ENCODE measurements at regions not wholly inside any gene's neighbourhood (a gene's known extent, or its start where the extent isn't known, plus 50 kb on each side); places are given as distances from the start of the nearest gene placed in this dataset.
"Not testable (repeated sequence)": the region's sequence is repeated elsewhere in the genome, so short reads cannot be mapped to it uniquely, and the experiment has no call there.

DNA sequence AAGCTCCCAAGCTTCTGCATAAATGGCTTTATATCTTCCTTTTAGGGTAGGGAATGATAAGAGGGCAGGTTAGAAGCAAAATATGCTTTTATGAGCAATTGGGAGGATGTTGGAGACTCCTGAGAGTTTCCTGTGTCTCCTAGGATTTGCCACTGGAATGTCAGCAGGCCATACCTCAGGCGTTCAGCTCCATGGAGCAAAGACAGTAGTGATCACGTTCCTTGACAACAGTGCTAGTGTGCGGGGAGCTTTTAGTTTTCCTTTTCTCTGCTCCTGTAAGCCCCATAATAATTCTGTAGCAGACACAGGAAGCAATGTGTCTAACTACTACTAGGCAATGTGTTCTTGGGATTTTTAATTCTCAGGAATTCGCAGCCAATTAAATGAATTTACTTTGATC lies 113.6 kb downstream of the SRGAP2 start:
- not testable (repeated sequence) for H3K27me3 ChIP-seq (ENCODE audit: control insufficient read depth in 1 of 2, insufficient read depth in 2 of 2, low read length in 2 of 2); H3K36me3 ChIP-seq (ENCODE audit: insufficient read depth, low read length)

DNA sequence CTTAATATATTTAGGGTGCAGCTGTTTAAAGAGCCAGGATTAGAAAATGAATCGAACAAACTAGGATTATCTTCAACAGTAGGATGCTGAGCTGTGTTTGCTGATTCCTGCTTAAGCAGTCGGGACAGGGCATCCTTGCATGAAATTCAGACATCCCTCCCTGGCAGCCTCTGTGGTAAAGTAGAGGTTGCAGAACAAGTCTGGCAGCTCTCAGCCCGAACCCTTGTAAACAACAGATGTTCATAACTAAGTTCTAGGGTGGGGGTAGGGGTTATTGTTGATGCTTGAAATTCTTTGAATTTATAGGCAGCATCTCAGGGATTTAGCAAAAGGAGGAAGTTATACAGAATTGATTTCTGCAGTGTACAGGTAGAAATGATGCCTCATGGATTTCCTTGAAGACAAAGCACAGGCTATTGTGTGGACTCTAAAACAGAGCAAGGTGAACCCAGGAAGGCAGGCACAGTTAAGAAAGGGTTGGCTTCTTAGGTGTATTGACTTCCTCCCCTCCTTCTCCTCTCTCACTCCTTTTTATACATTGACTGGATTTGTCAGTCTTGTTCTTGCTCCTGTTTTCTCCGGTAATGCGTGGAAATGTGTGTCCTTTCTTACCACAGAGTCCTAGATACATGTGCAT lies 114.7 kb downstream of the SRGAP2 start:
- not testable (repeated sequence) for H3K9ac ChIP-seq (ENCODE audit: low read length); H3K36me3 ChIP-seq (ENCODE audit: insufficient read depth, low read length); H3K4me1 ChIP-seq (ENCODE audit: insufficient read depth, low read length); H3K9me3 ChIP-seq (ENCODE audit: low read length); H3K27me3 ChIP-seq (ENCODE audit: control insufficient read depth in 1 of 2, insufficient read depth in 2 of 2, low read length in 2 of 2); H3K27ac ChIP-seq (ENCODE audit: low read depth, low read length); H3K4me3 ChIP-seq (ENCODE audit: low read depth in 1 of 2, low read length in 2 of 2)

More for the DNA sequence above, 113.6 kb downstream of the SRGAP2 start:
- not testable (repeated sequence) for H3K4me1 ChIP-seq (ENCODE audit: insufficient read depth, low read length); H3K9ac ChIP-seq (ENCODE audit: low read length); H3K27ac ChIP-seq (ENCODE audit: low read depth, low read length); H3K9me3 ChIP-seq (ENCODE audit: low read length); H3K4me3 ChIP-seq (ENCODE audit: low read depth in 1 of 2, low read length in 2 of 2)

- H3K36me3 ChIP-seq (ENCODE audit: insufficient read depth, low read length); H3K4me1 ChIP-seq (ENCODE audit: insufficient read depth, low read length); H3K27me3 ChIP-seq (ENCODE audit: control insufficient read depth in 1 of 2, insufficient read depth in 2 of 2, low read length in 2 of 2); H3K9ac ChIP-seq (ENCODE audit: low read length); H3K4me3 ChIP-seq (ENCODE audit: low read depth in 1 of 2, low read length in 2 of 2); H3K27ac ChIP-seq (ENCODE audit: low read depth, low read length); H3K9me3 ChIP-seq (ENCODE audit: low read length): not testable (repeated sequence)
Measured at GRCh38 chr1:206320227-206320626, 116.9 kb downstream of the SRGAP2 start.

- not testable (repeated sequence) for H3K4me1 ChIP-seq (ENCODE audit: insufficient read depth, low read length); H3K36me3 ChIP-seq (ENCODE audit: insufficient read depth, low read length); H3K9ac ChIP-seq (ENCODE audit: low read length); H3K27me3 ChIP-seq (ENCODE audit: control insufficient read depth in 1 of 2, insufficient read depth in 2 of 2, low read length in 2 of 2); H3K9me3 ChIP-seq (ENCODE audit: low read length); H3K27ac ChIP-seq (ENCODE audit: low read depth, low read length); H3K4me3 ChIP-seq (ENCODE audit: low read depth in 1 of 2, low read length in 2 of 2)
Measured at GRCh38 chr1:206326159-206326939, 123.0 kb downstream of the SRGAP2 start.

GRCh38 chr1:206331597-206331996 lies 128.3 kb downstream of the SRGAP2 start:
- not testable (repeated sequence) for H3K4me3 ChIP-seq (ENCODE audit: low read depth in 1 of 2, low read length in 2 of 2); H3K9me3 ChIP-seq (ENCODE audit: low read length); H3K4me1 ChIP-seq (ENCODE audit: insufficient read depth, low read length); H3K27ac ChIP-seq (ENCODE audit: low read depth, low read length); H3K9ac ChIP-seq (ENCODE audit: low read length); H3K27me3 ChIP-seq (ENCODE audit: control insufficient read depth in 1 of 2, insufficient read depth in 2 of 2, low read length in 2 of 2); H3K36me3 ChIP-seq (ENCODE audit: insufficient read depth, low read length)

- H3K9me3 ChIP-seq (ENCODE audit: low read length); H3K4me3 ChIP-seq (ENCODE audit: low read depth in 1 of 2, low read length in 2 of 2); H3K27ac ChIP-seq (ENCODE audit: low read depth, low read length); H3K4me1 ChIP-seq (ENCODE audit: insufficient read depth, low read length); H3K27me3 ChIP-seq (ENCODE audit: control insufficient read depth in 1 of 2, insufficient read depth in 2 of 2, low read length in 2 of 2); H3K9ac ChIP-seq (ENCODE audit: low read length); H3K36me3 ChIP-seq (ENCODE audit: insufficient read depth, low read length): not testable (repeated sequence)
Measured at GRCh38 chr1:206333316-206333715, 130.0 kb downstream of the SRGAP2 start.

GRCh38 chr1:206333897-206334296 lies 130.6 kb downstream of the SRGAP2 start:
- not testable (repeated sequence) for H3K4me1 ChIP-seq (ENCODE audit: insufficient read depth, low read length)

DNA sequence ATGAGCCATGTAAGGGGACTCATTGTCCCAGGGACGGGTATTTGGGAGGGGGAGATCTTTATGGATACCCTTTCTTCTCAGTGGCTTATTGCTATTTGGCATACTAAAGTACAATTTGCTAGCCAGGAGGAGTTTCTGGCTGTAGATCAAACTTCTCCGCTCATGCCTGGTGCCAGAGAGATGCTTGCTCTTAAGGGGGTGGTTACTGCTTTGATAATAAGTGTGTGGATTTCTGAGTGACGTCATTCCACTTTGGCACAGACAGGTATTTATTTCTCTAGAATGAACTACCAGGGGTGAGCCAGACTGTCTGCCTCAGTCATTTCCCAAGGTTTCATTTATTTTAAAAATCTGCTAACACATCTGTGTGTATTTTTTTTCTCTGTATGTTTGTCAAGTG lies 131.1 kb downstream of the SRGAP2 start:
- H3K9ac ChIP-seq (ENCODE audit: low read length); H3K27ac ChIP-seq (ENCODE audit: low read depth, low read length); H3K9me3 ChIP-seq (ENCODE audit: low read length); H3K4me3 ChIP-seq (ENCODE audit: low read depth in 1 of 2, low read length in 2 of 2); H3K36me3 ChIP-seq (ENCODE audit: insufficient read depth, low read length); H3K4me1 ChIP-seq (ENCODE audit: insufficient read depth, low read length); H3K27me3 ChIP-seq (ENCODE audit: control insufficient read depth in 1 of 2, insufficient read depth in 2 of 2, low read length in 2 of 2): not testable (repeated sequence)

More at GRCh38 chr1:206333897-206334296, 130.6 kb downstream of the SRGAP2 start:
- H3K36me3 ChIP-seq (ENCODE audit: insufficient read depth, low read length); H3K4me3 ChIP-seq (ENCODE audit: low read depth in 1 of 2, low read length in 2 of 2); H3K27ac ChIP-seq (ENCODE audit: low read depth, low read length); H3K9ac ChIP-seq (ENCODE audit: low read length); H3K27me3 ChIP-seq (ENCODE audit: control insufficient read depth in 1 of 2, insufficient read depth in 2 of 2, low read length in 2 of 2); H3K9me3 ChIP-seq (ENCODE audit: low read length): not testable (repeated sequence)

DNA sequence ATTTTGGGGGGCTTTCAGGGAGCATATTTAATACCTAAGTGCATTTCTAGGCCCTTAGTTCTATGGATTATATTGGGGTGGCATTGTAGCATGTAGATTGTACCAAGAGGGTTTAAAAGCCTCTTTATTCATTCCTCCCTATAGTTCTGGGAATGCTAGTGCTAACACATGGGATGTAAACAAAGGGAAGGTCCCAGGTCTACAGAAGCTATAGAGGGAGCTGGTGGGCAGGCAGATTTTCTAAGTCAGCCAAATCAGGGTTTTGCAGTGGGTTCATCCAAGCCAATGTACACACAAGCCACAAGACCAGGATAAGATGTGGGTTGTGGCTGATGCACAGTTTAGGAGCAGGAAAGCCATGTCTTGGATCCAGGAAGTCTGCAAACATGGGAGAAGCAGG lies 131.8 kb downstream of the SRGAP2 start:
- not testable (repeated sequence) for H3K9ac ChIP-seq (ENCODE audit: low read length); H3K9me3 ChIP-seq (ENCODE audit: low read length); H3K36me3 ChIP-seq (ENCODE audit: insufficient read depth, low read length); H3K4me1 ChIP-seq (ENCODE audit: insufficient read depth, low read length); H3K27me3 ChIP-seq (ENCODE audit: control insufficient read depth in 1 of 2, insufficient read depth in 2 of 2, low read length in 2 of 2); H3K4me3 ChIP-seq (ENCODE audit: low read depth in 1 of 2, low read length in 2 of 2); H3K27ac ChIP-seq (ENCODE audit: low read depth, low read length)

DNA sequence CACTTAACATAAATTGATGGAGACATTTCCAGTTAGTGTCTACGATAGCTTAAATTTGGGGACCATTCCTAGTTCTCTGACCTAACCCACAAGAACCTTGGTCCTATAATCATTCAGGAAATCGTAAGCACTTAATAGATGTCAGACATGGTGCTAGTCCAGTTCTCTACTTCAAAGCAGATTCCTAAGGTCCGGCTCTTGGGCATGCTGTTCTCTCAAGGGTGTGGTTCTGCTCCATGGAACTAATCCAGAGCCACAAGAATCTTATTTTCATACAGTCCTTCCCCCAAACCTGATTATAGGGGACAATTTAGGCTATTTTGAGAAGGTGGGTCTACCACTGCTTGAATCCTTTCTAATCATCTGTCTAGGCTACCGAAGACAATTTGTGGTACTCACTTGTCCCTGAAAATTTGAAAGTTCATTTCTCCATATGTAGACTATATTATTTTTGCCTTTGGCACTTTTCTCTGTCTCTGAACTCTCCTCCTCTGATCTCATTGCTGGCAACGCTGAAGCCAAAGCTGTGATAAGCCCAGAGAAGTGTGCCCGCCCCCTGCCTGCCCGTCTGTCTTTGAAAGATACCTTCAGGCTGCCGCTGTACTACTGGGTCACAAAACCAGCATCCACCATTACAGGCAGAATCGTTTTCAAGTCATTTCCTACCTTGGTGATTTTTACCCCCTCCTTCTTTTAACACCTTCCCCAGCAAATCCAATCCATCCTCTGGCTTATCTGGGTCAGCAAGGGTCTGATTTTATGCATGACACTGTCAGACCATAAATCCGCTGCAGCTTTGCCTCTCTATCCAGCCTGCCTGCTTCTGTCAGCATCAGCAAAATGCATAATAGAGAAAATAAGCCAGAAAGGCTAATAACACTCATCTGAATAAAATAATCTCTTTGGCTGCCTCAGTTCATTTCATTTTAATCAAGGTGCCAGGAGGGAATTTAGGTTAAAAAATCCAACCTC lies 132.8 kb downstream of the SRGAP2 start:
- not testable (repeated sequence) for H3K27ac ChIP-seq (ENCODE audit: low read depth, low read length)

DNA sequence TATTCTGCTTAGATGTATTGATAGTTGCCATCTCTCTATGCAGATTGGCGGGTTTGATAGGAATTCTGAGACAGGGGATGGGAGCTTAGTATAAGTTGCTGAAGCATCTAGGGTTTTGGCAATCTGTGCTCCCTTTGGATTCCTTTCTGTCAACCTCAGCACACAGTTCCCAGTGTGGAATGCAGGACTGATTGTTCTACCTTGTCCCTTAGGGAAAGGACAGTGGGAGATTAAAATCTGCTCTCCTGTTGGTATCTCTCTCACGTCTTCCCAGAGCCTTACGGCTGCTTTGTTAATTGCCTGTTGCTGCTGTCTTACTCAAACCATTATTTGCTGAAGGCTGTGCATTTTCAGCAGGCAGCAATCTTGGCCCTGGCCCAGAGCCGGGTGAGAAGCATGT lies 133.3 kb upstream of the IKBKE start:
- not testable (repeated sequence) for H3K36me3 ChIP-seq (ENCODE audit: insufficient read depth, low read length); H3K27ac ChIP-seq (ENCODE audit: low read depth, low read length); H3K27me3 ChIP-seq (ENCODE audit: control insufficient read depth in 1 of 2, insufficient read depth in 2 of 2, low read length in 2 of 2); H3K9me3 ChIP-seq (ENCODE audit: low read length); H3K4me1 ChIP-seq (ENCODE audit: insufficient read depth, low read length); H3K4me3 ChIP-seq (ENCODE audit: low read depth in 1 of 2, low read length in 2 of 2); H3K9ac ChIP-seq (ENCODE audit: low read length)

More for the DNA sequence above, 132.8 kb downstream of the SRGAP2 start:
- H3K36me3 ChIP-seq (ENCODE audit: insufficient read depth, low read length); H3K9me3 ChIP-seq (ENCODE audit: low read length); H3K4me3 ChIP-seq (ENCODE audit: low read depth in 1 of 2, low read length in 2 of 2); H3K9ac ChIP-seq (ENCODE audit: low read length); H3K4me1 ChIP-seq (ENCODE audit: insufficient read depth, low read length); H3K27me3 ChIP-seq (ENCODE audit: control insufficient read depth in 1 of 2, insufficient read depth in 2 of 2, low read length in 2 of 2): not testable (repeated sequence)
